ENCODE measurements at regions not wholly inside any gene's neighbourhood (a gene's known extent, or its start where the extent isn't known, plus 50 kb on each side); places are given as distances from the start of the nearest gene placed in this dataset.

DNA sequence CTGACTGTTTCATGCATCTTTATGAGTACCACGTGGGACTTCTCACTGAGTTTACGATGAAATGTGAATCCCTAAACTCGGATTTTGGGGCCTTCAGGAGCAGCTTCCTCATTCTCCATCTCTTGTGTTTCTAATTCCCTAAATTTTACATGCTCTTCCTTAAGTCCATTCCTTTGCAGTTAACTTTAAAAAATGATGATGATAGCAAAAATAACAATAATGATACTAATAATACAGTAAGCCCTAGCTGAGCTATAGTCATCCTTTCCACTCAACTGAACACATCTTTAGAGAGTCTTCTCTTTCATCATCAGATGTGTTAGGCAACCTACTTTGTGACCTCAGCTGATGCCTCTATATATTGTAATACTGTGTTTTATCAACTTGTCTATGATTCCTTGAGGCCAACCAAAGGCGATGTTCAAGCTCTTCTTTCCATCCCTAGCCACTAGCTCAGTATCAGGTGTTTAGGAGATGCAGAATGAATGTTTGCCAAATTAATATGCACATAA is 1196.4 kb downstream of the VRK1 start:
- Mint-ChIP-seq H3K4me1 (ENCODE audit: low read depth) (no peaks in the 10 kb centered on the region), H3K27ac (no peak overlapping the region), H3K27me3 (ENCODE audit: insufficient read depth) (no peaks in the 10 kb centered on the region), H3K9me3 (peaks cover 67% of the 10 kb centered on the region), H3K4me3 (no peak overlapping the region), H3K36me3 (ENCODE audit: low read depth) (no peaks in the 10 kb centered on the region)
- TF ChIP-seq, protein P1, sequence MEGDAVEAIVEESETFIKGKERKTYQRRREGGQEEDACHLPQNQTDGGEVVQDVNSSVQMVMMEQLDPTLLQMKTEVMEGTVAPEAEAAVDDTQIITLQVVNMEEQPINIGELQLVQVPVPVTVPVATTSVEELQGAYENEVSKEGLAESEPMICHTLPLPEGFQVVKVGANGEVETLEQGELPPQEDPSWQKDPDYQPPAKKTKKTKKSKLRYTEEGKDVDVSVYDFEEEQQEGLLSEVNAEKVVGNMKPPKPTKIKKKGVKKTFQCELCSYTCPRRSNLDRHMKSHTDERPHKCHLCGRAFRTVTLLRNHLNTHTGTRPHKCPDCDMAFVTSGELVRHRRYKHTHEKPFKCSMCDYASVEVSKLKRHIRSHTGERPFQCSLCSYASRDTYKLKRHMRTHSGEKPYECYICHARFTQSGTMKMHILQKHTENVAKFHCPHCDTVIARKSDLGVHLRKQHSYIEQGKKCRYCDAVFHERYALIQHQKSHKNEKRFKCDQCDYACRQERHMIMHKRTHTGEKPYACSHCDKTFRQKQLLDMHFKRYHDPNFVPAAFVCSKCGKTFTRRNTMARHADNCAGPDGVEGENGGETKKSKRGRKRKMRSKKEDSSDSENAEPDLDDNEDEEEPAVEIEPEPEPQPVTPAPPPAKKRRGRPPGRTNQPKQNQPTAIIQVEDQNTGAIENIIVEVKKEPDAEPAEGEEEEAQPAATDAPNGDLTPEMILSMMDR (IDR thresholded peaks at IDR 0.05) = no peak
- DNase-seq = no peak

DNA sequence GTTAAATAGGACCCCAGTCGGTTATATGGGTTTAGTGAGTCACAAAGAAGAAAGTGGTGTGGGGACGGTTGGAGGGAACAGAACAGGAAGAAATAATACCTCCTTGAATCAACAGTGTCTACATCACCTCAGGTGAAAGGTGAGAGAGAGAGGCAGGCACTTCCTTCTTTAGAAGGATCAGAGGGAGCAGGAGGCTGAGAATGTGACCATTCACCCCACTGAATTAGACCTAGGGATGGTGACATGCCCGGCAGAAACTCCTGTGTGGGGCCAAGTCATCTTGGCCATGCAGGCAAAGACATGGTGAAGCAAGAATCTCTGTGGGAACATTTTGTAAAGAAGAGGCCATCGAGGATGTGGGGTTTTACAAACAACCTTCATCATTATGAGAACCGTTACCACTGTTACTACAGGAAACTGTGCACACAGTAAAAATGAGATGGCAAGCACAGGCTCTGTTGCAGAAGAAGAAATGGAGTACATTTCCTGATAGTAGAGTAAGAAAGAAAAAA is 1196.9 kb downstream of the VRK1 start:
- Mint-ChIP-seq H3K4me3 (no peak overlapping the region), H3K4me1 (ENCODE audit: low read depth) (no peaks in the 10 kb centered on the region), H3K9me3 (peaks cover 67% of the 10 kb centered on the region), H3K36me3 (ENCODE audit: low read depth) (no peaks in the 10 kb centered on the region), H3K27ac (no peak overlapping the region), H3K27me3 (ENCODE audit: insufficient read depth) (no peaks in the 10 kb centered on the region)
- DNase-seq = no peak
- TF ChIP-seq, protein P1 (IDR thresholded peaks at IDR 0.05) = no peak

- no peaks in the 10 kb centered on the region for H3K27me3 Mint-ChIP-seq (ENCODE audit: insufficient read depth)
- H3K9me3 Mint-ChIP-seq = peaks cover 65% of the 10 kb centered on the region
- no peaks in the 10 kb centered on the region for H3K4me1 Mint-ChIP-seq (ENCODE audit: low read depth)
- no peak for DNase-seq
- TF ChIP-seq, protein P1 (IDR thresholded peaks at IDR 0.05) = no peak
- no peak overlapping the region for H3K4me3 Mint-ChIP-seq
- no peaks in the 10 kb centered on the region for H3K36me3 Mint-ChIP-seq (ENCODE audit: low read depth)
- no peak overlapping the region for H3K27ac Mint-ChIP-seq
These were observed 1197.9 kb downstream of the VRK1 start for GRCh38 chr14:97995038-97995437.

- no peak overlapping the region for H3K27ac Mint-ChIP-seq
- H3K9me3 Mint-ChIP-seq = peaks cover 64% of the 10 kb centered on the region
- H3K27me3 Mint-ChIP-seq (ENCODE audit: insufficient read depth) = no peaks in the 10 kb centered on the region; the same call in 1 of the 2 replicates
- no peaks in the 10 kb centered on the region for H3K4me1 Mint-ChIP-seq (ENCODE audit: low read depth)
- TF ChIP-seq, protein P1 (IDR thresholded peaks at IDR 0.05) = no peak
- no peak for DNase-seq
- no peaks in the 10 kb centered on the region for H3K36me3 Mint-ChIP-seq (ENCODE audit: low read depth)
- H3K4me3 Mint-ChIP-seq = no peak overlapping the region
These were observed 1198.3 kb downstream of the VRK1 start for GRCh38 chr14:97995531-97995930.

- H3K27me3 Mint-ChIP-seq (ENCODE audit: insufficient read depth) = no peaks in the 10 kb centered on the region
- H3K36me3 Mint-ChIP-seq (ENCODE audit: low read depth) = no peaks in the 10 kb centered on the region
- no peak overlapping the region for H3K27ac Mint-ChIP-seq
- H3K4me3 Mint-ChIP-seq = no peak overlapping the region
- H3K4me1 Mint-ChIP-seq (ENCODE audit: low read depth) = no peaks in the 10 kb centered on the region
- TF ChIP-seq, protein P1 (IDR thresholded peaks at IDR 0.05) = no peak
- H3K9me3 Mint-ChIP-seq = peaks cover 46% of the 10 kb centered on the region
- DNase-seq = no peak
These were observed 1208.8 kb downstream of the VRK1 start for GRCh38 chr14:98006008-98006407.
